ENCODE measurements at regions not wholly inside any gene's neighbourhood (a gene's known extent, or its start where the extent isn't known, plus 50 kb on each side); places are given as distances from the start of the nearest gene placed in this dataset.
"Not testable (repeated sequence)": the region's sequence is repeated elsewhere in the genome, so short reads cannot be mapped to it uniquely, and the experiment has no call there.

DNA sequence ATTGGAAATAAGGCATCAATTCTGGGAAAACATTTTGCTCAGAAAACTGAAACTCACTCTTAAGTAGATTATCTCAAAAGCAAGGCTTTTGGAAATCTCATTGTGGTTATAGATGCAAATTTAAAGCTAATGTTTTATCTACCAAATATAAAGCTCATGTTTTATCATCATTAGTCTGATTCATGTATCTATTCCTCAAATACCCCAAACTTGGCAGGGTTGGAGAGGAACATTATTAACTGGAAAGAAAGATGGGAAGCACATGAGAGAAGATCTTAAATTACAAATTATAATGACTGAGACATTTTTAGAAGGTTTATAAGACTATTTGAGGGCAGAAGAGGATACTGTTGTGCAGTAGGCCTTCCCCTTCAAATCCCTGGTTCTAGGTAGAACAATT lies 137.3 kb upstream of the TGFBR2 start:
- DNase-seq (ENCODE audit: low spot score): no peak

DNA sequence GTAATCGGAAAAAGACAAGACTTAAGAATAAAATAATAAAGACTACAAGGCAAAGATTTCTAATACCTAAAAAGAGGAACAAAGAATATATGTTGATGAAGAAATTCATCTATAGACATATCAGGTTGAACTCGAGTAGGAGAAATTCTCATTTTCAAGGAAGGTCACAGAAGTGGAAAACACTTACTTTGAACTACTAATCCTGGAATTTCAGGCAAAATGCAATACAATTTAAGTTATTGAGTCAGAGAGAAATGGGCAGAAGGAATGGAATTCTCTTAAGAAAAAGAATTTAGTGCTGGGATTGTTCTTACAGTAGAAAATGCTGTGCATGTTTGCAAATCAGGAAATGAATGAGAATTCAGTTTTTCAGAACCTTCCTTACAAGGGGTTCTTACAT lies 135.9 kb upstream of the TGFBR2 start:
- no peak for DNase-seq (ENCODE audit: low spot score)

DNA sequence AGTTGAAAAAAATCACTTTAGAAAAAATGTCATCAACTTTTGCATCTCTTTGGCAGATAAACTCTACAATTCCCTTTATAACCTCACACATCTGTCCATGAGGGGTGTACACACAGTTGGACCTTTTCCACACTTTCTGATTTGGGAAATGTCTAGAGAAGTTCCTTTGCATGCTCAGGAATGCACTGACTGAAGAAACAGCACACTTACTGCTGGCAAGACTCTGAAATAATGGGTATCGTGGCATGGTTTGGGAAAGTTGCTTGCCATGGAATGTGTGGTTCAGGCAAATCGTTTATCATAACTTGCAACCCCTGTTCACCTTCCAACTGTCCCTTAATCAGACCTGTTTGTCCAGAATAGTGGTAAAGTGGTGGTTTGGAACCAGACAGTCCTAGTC lies 135.3 kb upstream of the TGFBR2 start:
- no peak for DNase-seq (ENCODE audit: low spot score)

DNA sequence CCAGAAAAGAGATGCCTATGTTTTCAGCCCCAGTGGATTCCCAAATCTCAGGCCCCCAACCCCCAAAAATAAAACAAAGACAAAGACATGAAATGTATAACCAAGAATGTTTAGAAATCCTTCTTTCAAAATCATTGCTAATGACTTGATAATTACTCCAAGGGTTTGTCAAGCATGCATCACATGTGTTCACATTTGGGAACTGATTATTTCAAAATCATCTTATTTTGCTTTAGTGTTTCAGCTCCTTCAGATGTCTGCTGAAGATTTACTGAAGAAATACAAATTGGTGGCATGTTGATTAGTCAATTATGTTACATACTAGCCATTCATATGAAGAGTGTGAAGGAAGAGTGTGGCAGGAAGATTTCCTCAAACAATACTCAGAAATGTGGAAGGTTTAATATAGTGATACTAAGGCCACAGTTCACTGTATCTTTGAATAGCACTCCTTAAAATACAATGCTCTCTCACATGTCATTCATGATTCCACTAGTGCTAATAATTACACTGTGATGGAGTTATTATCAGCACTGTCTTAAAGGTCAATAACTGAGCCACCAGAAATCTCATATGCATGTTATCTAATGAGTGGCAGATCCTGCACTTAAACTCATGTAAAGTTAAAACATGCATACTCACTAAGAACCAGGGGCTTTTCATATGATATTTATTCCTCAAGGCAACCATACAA lies 134.5 kb upstream of the TGFBR2 start:
- no peak for DNase-seq (ENCODE audit: low spot score)

DNA sequence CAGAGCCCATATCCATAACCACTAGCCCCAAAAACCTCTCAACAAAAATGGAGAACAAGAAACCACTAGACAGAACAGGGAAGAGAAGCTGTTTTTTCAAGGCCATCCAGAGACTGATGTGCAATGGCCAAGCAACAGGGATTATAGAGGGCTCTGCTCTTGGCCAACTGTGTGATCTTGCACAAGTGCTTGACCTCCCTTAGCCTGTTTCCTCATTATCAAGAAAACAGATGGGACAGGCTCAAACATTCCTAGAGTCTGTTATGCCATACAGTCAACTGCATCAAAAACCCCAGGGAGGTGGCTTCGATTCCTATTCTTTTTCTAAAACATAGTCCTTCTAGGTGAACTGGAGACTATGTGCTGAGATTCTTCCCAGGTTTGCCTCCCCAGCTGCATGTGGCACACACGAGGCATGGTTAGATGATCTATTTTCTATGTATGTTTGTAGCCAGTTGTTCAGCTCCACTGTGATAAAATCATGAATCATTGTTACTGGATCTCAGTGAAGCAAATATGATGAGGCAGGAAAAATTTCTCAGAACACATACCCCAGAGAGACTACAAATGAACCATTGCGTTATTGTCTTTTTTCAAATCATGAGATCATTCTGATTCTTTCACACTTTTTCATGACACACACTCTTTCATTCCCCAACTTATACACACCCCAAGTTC lies 132.9 kb upstream of the TGFBR2 start:
- DNase-seq (ENCODE audit: low spot score): no peak

DNA sequence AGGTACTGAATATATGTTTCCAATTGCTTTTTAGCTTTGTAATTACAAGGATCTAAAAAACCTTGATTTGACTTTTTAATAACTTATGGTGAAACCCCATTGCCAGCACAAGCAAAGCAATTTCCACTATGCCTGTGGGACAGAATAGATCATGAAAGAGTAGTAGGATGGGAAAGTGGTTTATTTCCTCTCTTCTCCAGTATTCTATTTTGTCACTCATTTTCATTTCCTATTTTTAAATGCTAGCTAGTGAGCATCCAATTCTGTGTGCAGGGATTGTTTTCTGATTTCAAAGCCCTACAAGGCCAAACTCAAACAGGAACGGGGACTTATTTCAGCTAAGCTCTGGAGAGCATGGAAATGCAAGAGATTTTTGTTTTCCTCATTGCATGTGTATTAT lies 132.0 kb upstream of the TGFBR2 start:
- no peak for DNase-seq (ENCODE audit: low spot score)

DNA sequence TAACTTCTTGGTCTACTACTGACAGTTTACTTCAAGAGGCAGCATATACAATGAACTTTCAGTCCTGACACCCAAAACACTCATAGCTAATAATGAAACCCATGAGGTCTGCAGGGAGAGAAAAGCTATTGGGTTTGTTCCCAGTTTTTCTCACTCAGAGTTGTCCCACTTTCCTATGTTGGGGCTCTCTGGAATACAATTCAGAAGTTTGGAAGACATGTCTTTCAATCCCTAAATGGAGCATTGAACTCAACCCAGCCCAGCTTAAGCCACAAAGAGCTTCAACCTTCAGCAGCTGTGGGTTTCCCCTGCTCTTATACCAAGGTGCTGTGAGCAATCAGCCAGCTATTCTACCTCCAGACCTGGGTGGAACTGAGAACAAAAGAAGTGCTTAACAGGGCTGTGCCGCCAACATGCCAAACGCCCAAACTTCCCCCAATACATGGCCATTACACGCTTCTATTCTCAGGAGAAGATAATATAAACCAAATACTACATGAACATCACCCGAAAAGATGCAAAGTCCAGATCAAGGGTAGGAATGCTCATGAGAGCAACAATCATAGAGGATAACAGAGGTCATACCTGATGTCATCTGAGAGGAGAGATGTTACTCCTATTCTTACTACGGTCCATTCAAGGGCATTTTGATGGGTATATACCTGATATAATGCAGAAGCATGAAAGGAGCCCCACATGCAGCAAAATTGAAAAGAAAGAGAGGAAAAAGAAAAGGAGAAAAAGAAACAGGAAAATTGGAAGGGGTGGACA lies 131.2 kb upstream of the TGFBR2 start:
- DNase-seq (ENCODE audit: low spot score): no peak

DNA sequence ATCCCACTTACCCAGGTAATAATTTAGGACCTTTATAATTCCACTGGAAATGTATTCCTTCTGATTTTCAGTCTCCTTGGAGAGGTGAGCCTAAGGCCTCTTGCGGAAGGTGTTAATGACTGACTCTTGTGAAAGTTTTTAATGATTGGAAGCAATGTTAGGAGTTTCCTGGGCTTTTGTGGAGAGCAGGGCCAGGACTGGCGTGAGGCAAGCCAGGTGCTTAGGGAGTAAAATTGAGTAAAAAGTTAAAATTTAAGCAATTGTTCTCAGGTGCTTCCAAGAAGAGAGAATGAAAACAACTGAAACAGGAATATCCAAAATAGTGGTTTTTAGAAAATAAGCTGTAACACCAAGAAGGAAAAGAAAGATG lies 130.6 kb upstream of the TGFBR2 start:
- no peak for DNase-seq (ENCODE audit: low spot score)

DNA sequence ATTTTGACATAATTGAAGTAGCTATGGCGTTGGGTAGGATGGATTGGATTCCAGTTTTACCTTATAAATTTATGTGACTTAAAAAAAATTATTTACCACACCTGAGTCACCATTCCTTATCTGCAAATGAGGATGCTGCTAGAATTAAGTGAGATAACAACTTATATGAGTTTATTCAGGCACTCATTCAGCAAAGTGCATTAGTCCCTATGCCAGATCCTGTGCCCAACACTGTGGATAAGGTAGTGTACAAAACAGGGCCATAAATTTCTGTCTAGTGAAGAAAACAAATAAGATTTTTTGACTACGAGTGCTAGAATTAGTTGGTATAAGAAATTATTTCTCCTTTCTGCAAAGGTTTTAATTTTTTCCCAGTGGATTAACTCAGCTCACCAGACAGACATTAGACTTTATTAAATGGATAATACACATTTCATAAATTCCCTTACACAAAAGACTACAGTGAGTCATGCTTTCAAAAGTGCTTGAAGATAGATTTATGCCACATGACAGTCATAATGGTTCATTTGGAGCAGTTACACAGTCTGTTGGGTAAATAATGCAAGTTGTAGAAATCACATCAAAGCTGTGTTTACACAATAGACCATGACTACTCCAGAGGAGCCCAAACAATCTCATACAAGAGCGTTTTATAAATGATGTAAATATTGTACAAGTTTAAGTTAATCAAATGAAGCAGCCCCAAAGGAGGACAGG lies 129.9 kb upstream of the TGFBR2 start:
- no peak for DNase-seq (ENCODE audit: low spot score)

DNA sequence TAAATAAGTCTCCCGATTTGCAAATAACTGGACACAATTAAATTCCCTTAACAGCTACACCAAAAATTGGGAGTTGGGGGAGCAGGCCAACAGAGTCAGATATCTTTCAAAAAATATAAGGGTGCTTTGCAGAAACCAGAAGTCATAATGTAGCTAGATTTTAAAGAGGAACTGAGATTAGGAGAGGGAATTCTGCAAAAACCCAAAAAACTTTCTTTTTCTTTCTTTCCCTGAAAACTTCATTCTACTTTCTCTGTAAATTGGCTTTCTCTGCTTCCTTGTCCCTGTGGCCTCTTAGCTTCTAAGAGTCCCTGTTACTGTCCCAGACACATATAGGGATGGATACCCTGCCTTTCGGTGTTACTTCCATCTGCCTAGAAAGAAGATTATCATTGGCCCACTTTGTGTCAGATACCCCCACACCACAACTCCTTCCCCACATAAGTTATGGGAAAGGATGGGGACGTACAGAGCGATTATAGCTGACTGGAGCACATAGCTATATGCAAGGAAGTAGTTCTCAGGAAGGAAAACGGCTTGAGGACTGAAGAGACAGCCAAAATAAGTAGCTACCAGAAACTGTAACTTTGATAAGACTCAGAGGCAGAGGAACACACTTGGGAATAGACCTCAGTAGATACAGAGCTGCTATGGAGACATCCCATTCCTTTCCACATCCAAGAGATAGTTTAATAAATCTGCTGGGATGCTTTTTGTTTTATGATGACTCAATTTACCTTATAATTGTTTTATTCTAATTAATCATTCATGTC lies 129.1 kb upstream of the TGFBR2 start:
- no peak for DNase-seq (ENCODE audit: low spot score)

DNA sequence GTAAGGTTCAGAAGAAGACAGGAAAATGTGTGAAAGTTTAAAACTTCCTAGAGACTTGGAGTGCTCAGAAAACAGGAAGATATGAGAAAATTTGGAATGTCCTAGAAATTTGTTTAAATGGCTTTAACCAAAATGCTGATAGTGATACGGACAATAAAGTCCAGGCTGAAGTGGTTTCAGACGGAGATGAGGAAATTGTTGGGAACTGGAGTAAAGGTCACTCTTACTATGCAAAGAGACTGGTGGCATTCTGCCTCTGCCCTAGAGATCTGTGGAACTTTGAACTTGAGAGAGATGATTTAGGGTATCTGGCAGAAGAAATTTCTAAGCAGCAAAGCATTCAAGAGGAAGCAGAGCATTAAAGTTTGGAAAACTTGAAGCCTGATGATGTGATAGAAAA lies 126.7 kb upstream of the TGFBR2 start:
- DNase-seq (ENCODE audit: low spot score): not testable (repeated sequence)

DNA sequence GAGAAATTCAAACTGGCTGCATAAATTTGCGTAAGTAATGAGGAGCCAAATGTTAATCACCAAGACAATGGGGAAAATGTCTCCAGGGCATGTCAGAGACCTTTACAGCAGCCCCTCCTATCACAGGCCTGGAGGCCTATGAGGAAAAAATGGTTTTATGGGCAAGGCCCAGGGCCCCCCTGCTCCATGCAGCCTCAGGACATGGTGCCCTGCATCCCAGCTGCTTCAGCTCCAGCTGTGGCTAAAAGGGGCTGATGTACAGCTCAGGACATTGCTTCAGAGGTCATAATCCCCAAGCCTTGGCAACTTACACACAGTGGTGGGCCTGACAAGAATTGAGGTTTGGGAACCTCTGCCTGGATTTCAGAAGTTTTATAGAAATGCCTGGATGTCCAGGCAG lies 126.2 kb upstream of the TGFBR2 start:
- DNase-seq (ENCODE audit: low spot score): not testable (repeated sequence)

DNA sequence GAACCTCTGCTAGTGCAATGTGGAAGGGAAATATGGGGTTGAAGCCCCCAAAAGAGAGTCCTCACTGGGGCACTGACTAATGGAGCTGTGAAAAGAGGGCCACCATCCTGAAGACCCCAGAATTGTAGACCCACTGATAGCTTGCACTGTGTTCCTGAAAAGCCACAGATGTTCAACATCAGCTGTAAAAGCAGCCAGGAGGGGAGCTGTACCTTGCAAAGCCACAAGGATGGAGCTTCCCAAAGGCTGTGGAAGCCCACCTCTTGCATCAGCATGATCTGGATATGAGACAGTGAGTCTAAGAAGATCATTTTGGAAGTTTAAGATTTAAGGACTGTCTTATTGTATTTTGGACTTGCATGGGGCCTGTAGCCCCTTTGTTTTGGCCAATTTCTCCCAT lies 125.8 kb upstream of the TGFBR2 start:
- no peak for DNase-seq (ENCODE audit: low spot score)

DNA sequence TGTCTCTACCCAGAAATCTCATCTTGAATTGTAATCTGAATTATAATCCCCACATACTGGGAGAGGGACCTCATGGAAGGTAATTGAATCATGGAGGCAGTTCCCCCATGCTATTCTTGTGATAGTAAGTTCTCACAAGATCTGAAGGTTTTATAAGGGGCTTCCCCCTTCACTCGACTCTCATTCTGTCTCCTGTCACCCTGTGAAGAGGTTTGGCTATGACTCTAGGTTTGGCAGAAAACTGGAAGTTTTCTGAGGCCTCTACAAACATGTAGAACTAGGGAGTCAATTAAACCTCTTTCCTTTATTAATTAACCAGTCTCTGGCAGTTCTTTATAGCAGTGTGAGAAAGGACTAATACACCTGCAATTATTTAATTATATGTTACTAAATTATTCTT lies 125.2 kb upstream of the TGFBR2 start:
- no peak for DNase-seq (ENCODE audit: low spot score)

DNA sequence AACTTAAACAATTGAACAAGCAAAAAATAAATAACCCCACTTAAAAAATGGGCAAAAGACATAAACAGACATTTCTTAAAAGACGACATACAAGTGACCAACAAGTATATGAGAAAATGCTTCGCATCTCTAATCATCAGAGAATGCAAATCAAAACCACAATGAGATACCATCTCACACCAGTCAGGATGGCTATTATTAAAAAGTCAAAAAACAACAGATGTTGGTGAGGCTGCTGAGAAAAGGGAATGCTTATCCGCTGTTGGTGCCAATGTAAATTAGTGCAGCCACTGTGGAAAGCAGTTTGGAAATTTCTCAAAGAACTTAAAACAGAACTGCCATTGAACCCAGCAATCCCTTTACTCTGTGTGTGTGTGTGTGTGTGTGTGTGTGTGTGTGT lies 122.2 kb upstream of the TGFBR2 start:
- DNase-seq (ENCODE audit: low spot score): not testable (repeated sequence)

DNA sequence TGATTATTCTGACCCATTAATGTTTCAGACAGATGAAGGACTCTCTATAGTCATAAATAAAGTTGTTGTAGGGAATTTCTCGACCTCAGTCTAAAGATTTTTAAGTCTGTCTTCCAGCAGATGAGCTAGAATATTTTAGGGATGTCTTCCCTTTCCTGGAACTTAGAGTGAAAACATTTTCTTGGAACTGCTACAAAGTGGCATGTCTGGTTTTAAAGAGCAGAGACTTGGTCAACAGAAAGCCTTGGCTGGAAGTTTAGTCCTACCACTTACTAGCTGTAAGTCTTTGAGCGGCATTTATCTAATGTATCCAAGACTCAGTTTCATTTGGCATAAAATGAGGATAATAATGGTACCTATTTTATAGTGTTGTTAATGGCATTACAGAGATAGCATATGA lies 120.0 kb upstream of the TGFBR2 start:
- no peak for DNase-seq (ENCODE audit: low spot score)

DNA sequence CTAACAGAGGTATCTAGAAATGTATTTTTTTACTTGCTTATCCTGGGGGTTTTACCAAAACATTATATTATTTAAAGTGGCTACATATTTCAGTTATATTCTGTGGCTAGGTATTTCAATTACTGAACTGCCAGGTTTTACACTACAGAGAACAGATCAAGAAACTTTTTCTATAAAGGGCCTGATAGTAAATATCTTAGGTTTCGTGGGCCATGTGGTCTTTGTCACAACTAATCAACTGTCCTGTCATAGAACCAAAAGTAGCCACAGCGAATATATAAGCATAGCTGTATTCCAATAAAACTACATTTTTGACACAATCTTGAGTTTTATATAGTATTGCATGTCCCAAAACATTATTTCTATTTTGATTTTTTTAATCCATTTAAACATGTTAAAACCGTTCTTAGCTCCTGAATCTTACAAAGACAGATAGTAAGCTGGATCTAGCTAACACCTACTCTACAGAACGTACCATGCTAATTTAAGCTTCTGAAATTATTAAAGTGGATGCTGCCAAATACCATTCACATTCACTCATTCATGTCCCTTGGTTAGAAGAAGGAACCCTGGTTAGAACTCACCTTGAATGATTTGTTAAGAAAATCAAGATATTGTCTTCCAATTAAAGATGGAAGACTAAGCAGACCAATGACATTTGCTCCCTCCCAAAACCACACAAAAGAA lies 118.2 kb upstream of the TGFBR2 start:
- DNase-seq (ENCODE audit: low spot score): no peak

DNA sequence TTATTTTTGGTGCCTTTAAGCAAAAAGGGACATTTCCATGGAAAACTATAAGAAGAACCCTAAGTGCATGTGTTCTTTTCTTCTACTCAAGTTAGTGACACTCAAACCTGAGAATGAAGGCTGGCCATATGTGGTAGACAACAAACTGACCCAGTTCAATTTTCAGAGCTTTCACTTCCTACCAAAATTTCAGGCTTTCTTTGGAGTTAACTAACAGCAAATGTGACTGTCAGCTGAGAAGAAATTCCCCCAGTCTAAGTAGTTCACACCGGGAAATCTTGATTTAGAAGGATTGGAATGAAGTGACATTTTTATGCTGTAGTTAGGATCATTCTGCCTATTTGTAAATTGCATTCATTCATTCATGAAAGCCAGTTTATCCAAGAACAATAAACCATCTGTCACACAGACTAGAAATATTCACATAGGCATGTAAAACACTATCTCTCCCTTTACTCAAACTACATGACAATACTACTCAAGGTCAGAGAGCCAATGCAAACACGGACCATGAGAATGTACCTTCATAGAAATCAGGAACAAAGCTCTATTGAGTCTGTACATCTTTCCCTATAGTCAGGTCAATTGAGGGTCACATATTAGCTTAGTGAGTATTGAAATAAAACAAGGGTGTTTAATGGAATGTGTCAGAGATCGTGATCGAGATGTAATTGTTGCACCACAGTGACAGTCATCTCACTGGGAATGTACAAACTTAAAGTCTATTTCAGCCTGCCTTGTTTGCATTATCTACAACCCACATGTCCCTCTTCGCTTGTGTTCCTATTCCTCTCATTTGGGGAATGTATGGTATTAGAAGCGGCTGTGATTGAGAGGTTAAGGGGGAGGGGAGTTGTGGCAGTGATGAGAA lies 113.8 kb upstream of the TGFBR2 start:
- DNase-seq (ENCODE audit: low spot score): no peak

DNA sequence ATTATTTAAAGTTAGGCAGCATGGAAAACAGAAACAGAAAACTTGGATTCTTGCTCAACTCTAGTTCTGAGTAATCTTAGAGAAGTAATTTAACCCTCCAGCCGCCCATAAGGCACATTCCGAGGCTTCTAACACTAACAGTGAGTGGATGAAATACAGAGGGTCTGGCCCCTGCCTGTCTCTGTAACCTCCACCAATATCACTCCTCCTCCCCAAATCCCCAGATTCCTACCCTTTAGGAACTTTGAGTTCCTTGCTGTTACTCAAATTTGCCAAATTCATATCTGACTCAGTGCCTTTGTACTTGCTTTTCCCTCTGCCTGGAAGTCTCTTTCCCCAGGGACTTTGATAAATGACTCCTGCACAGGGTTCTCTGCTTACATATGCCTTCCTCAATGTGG lies 112.5 kb upstream of the TGFBR2 start:
- DNase-seq (ENCODE audit: low spot score): no peak

All from Ammon's horn (tissue), 1 donor.